ENCODE measurements at regions not wholly inside any gene's neighbourhood (a gene's known extent, or its start where the extent isn't known, plus 50 kb on each side); places are given as distances from the start of the nearest gene placed in this dataset.

GRCh38 chr11:110818032-110818687, 105.9 kb upstream of the ARHGAP20 start:
- H3K4me3 ChIP-seq (ENCODE audit: low read depth, low read length): no peak overlapping the region
- no peak for DNase-seq (ENCODE audit: low read depth)
- TF ChIP-seq, protein P1, sequence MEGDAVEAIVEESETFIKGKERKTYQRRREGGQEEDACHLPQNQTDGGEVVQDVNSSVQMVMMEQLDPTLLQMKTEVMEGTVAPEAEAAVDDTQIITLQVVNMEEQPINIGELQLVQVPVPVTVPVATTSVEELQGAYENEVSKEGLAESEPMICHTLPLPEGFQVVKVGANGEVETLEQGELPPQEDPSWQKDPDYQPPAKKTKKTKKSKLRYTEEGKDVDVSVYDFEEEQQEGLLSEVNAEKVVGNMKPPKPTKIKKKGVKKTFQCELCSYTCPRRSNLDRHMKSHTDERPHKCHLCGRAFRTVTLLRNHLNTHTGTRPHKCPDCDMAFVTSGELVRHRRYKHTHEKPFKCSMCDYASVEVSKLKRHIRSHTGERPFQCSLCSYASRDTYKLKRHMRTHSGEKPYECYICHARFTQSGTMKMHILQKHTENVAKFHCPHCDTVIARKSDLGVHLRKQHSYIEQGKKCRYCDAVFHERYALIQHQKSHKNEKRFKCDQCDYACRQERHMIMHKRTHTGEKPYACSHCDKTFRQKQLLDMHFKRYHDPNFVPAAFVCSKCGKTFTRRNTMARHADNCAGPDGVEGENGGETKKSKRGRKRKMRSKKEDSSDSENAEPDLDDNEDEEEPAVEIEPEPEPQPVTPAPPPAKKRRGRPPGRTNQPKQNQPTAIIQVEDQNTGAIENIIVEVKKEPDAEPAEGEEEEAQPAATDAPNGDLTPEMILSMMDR (IDR thresholded peaks at IDR 0.05; ENCODE audit: low read depth, low read length, missing control alignments): no peak

- no peak overlapping the region for H3K4me3 ChIP-seq (ENCODE audit: low read depth, low read length)
- DNase-seq (ENCODE audit: low read depth): no peak
- TF ChIP-seq, protein P1 (IDR thresholded peaks at IDR 0.05; ENCODE audit: low read depth, low read length, missing control alignments): no peak
Observed at GRCh38 chr11:110812086-110812733, 100.0 kb upstream of the ARHGAP20 start.

GRCh38 chr11:110809417-110810199, 97.4 kb upstream of the ARHGAP20 start:
- no peak for DNase-seq (ENCODE audit: low read depth)
- TF ChIP-seq, protein P1 (IDR thresholded peaks at IDR 0.05; ENCODE audit: low read depth, low read length, missing control alignments): no peak
- no peak overlapping the region for H3K4me3 ChIP-seq (ENCODE audit: low read depth, low read length)

GRCh38 chr11:110808248-110808647, 96.0 kb upstream of the ARHGAP20 start:
- H3K4me3 ChIP-seq (ENCODE audit: low read depth, low read length): no peak overlapping the region
- DNase-seq (ENCODE audit: low read depth): no peak
- TF ChIP-seq, protein P1 (IDR thresholded peaks at IDR 0.05; ENCODE audit: low read depth, low read length, missing control alignments): no peak

DNA sequence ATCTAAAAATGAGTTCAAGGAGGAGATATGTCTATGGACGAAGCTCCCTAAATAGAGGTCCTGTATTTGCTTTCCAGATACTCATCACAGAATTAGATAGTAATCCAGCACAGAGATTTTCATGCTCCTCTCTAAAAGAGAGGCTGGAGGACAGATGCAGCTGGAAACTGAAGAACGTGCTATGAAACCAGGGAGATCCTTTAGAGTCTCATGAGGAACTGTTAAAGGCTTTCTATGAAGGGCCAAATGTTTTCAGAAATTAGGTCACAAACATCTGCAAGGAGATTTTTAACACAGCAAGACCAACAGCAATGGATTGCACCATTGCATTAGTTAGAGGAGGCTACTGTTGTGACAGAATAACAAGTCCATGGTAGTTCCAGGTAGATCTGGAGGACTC, 95.6 kb upstream of the ARHGAP20 start:
- no peak overlapping the region for H3K4me3 ChIP-seq (ENCODE audit: low read depth, low read length)
- TF ChIP-seq, protein P1 (IDR thresholded peaks at IDR 0.05; ENCODE audit: low read depth, low read length, missing control alignments): no peak
- DNase-seq (ENCODE audit: low read depth): no peak

DNA sequence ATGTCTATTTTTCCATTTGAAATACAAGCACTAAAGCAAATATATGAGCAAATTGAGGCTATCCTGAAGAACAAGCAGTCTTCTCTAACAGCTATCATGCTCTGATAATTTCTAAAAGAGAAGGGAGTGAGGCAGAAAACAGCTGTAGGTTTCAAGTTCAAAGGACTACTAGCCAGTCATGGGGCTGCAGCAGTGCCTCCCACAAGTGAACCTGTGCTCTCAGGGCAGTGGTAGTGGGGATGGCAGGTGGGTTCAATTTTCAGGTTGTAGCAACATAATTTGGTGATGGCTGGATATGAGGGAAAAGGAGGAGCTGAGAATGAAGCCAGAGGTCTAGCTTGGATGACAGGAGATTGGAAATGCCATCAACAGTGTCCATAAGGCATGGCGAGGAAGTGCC, 93.5 kb upstream of the ARHGAP20 start:
- H3K4me3 ChIP-seq (ENCODE audit: low read depth, low read length): no peak overlapping the region
- TF ChIP-seq, protein P1 (IDR thresholded peaks at IDR 0.05; ENCODE audit: low read depth, low read length, missing control alignments): no peak
- no peak for DNase-seq (ENCODE audit: low read depth)

All from GM12864 (cell line).